Heart left ventricle (tissue), 13 donors: ENCODE measurements at regions not wholly inside any gene's neighbourhood (a gene's known extent, or its start where the extent isn't known, plus 50 kb on each side); places are given as distances from the start of the nearest gene placed in this dataset.

ENCODE experiments used
- CTCF ChIP-seq, 12 donors: fragments of 200-600 bp; sonication (generic) in 4 of 12; IDR thresholded peaks; one replicate each; pipeline versions ENCODE4 v1.5.0 to v1.8.0; 2018 to 2022; ENCODE audit warnings: antibody characterized with exemption in 12 of 12, mild to moderate bottlenecking in 5 of 12
- POLR2A ChIP-seq, 2 donors: fragments of 450-650 bp; IDR thresholded peaks; one replicate each; pipeline ENCODE4 v1.6.1; 2017; ENCODE audit warnings: antibody characterized with exemption in 2 of 2, mild to moderate bottlenecking in 2 of 2, moderate library complexity in 2 of 2
- donor health status: ischemic (EF 13 %, LVEDD 7.1; RV severe dilation, severe dysfunction).
- donor health status: DM: no; HTN: yes; CAD: no.
- donor health status: DM: no; HTN: no; CAD: no.
- donor health status: ischemic (EF 25% LVEDD 6.9; RV normal size, moderate dysfunction).
- donor health status: ischemic (EF 25% LVEDD 5.7; RV mildly dilated, moderate dysfunction).
- donor health status: ischemic (EF 35%, LVEDD 5.7; RV mildly dilated, moderate dysfunction).
- donor health status: nonischemic (EF 11% LVEDD 7.7; RV severe dilation, severe dysfunction).
- donor health status: DM: yes; HTN: yes; CAD: no.
- donor health status: PGD.
- donor health status: ischemic (EF 29% LVEDD 5.4; RV normal size, mild dysfunction).
- donor health status: nonischemic (EF 23%, LVEDD 6.1; RV moderate dilation, normal function).

GRCh38 chr1:99180915-99181314 lies 83.4 kb upstream of the PLPPR4 start:
- TF ChIP-seq CTCF (IDR thresholded peaks at IDR 0.05) (no peak), POLR2A (IDR thresholded peaks at IDR 0.05) (no peak)
